HCT116 (cell line): ENCODE measurements at regions not wholly inside any gene's neighbourhood (a gene's known extent, or its start where the extent isn't known, plus 50 kb on each side); places are given as distances from the start of the nearest gene placed in this dataset.
A peak's percentile ranks its signal among the peaks of the same experiment; 100 is the strongest.

Source experiments
- ATAC-seq: fragments of 200-7000 bp; cut with Tn5 transposase; 2 replicates; pipeline ENCODE4 v1.9.1; 2020; ENCODE audit warnings: mild to moderate bottlenecking, moderate library complexity
- BruUV-seq: library from RNA; stranded (reverse); fragments of 400-500 nt; replicated peaks from 2 replicates; lab custom pipeline; 2021; lab: Mats Ljungman, UMichigan
- CTCF ChIA-PET: fragments of 300-600 bp; sonication (Branson Sonifier 250); formaldehyde crosslinking; loops from one replicate; lab custom pipeline; 2021; ENCODE audit warnings: antibody characterized with exemption; lab: Charles Lee
- POLR2A ChIA-PET: fragments of 300-600, 350-600 bp; sonication (Branson Sonifier 250); formaldehyde crosslinking; loops from one replicate; lab custom pipeline; 2021; ENCODE audit warnings: antibody characterized with exemption; lab: Charles Lee
- RAD21 ChIA-PET, 2 experiments: fragments of 300-600 bp; sonication (Branson Sonifier 250); formaldehyde crosslinking; loops; one replicate each; lab custom pipeline; 2023; ENCODE audit warnings: low total read pairs in 2 of 2; ENCODE audit not compliant: uncharacterized antibody in 2 of 2, unreplicated experiment in 2 of 2, low non-redundant PET in 1 of 2; lab: Charles Lee
- DNase-seq: peaks from one replicate; pipeline ENCODE4 v3.0.0-alpha.2; 2010; ENCODE audit warnings: low read depth, low spot score
- H2AFZ ChIP-seq: fragments of 200-600 bp; shearing (Covaris generic), sonication (generic); 2 replicates; pipeline ENCODE4 v1.6.1; 2017; ENCODE audit warnings: low read depth, mixed run types, mixed read lengths, antibody characterized with exemption, low read length; ENCODE audit not compliant: poor library complexity, severe bottlenecking
- H3K27ac ChIP-seq: 2 replicates; pipeline ENCODE4 v1.5.1; 2012; ENCODE audit warnings: low read depth, low read length
- H3K27me3 ChIP-seq: fragments of 200-600 bp; sonication (generic); 2 replicates; pipeline ENCODE4 v1.6.1; 2016; ENCODE audit warnings: mixed run types, low read length, mixed read lengths; ENCODE audit not compliant: insufficient read depth
- H3K36me3 ChIP-seq, 2 experiments: fragments of 200-500 bp in 1 of 2; fragments of 200-600 bp in 1 of 2; sonication (Bioruptor generic) in 1 of 2; sonication (generic) in 1 of 2; 2 replicates each; pipeline versions ENCODE4 v1.5.1 to v1.6.1; 2014 to 2016; ENCODE audit warnings: low read length in 2 of 2, inconsistent platforms in 1 of 2, mixed read lengths in 1 of 2, mixed run types in 1 of 2; ENCODE audit not compliant: insufficient read depth in 2 of 2, control insufficient read depth in 1 of 2
- H3K4me1 ChIP-seq, 2 experiments: fragments of 200-600 bp in 1 of 2; sonication (generic) in 1 of 2; 2 replicates each; pipeline versions ENCODE4 v1.5.1 to v1.6.1; 2012 to 2017; ENCODE audit warnings: low read length in 2 of 2, inconsistent platforms in 1 of 2, mild to moderate bottlenecking in 1 of 2, mixed read lengths in 1 of 2, mixed run types in 1 of 2, moderate library complexity in 1 of 2; ENCODE audit not compliant: insufficient read depth in 2 of 2, control insufficient read depth in 1 of 2
- H3K4me2 ChIP-seq: fragments of 200-600 bp; sonication (generic); 2 replicates; pipeline ENCODE4 v1.6.1; 2017; ENCODE audit warnings: mixed run types, low read length, mixed read lengths
- H3K4me3 ChIP-seq, 2 experiments: fragments of 200-600 bp in 1 of 2; sonication (generic) in 1 of 2; replicated peaks in 1 of 2; 2 replicates each; pipeline ENCODE4 v1.5.1; 2011 to 2016; ENCODE audit warnings: low read length in 2 of 2, control low read depth in 1 of 2, low read depth in 1 of 2, mild to moderate bottlenecking in 1 of 2, mixed read lengths in 1 of 2, mixed run types in 1 of 2
- H3K79me2 ChIP-seq: fragments of 200-600 bp; sonication (generic); 2 replicates; pipeline ENCODE4 v1.6.1; 2017; ENCODE audit warnings: mild to moderate bottlenecking, mixed run types, low read length, moderate library complexity, mixed read lengths; ENCODE audit not compliant: insufficient read depth
- H3K9ac ChIP-seq: fragments of 200-600 bp; sonication (generic); 2 replicates; pipeline ENCODE4 v1.6.1; 2016; ENCODE audit warnings: low read length, mixed read lengths
- H3K9me2 ChIP-seq: fragments of 200-600 bp; sonication (generic), shearing (Covaris generic); 2 replicates; pipeline ENCODE4 v1.6.1; 2017; ENCODE audit warnings: mixed run types, mild to moderate bottlenecking, moderate library complexity; ENCODE audit not compliant: insufficient read depth
- H3K9me3 ChIP-seq, 2 experiments: fragments of 200-500 bp in 1 of 2; fragments of 200-600 bp in 1 of 2; sonication (Bioruptor generic) in 1 of 2; sonication (generic) in 1 of 2; 2 replicates each; pipeline ENCODE4 v1.6.1; 2014 to 2017; ENCODE audit warnings: low read length in 2 of 2, mixed read lengths in 2 of 2, inconsistent platforms in 1 of 2, low read depth in 1 of 2, mild to moderate bottlenecking in 1 of 2, mixed run types in 1 of 2, moderate library complexity in 1 of 2; ENCODE audit not compliant: control insufficient read depth in 1 of 2, insufficient read depth in 1 of 2
- H4K20me1 ChIP-seq: fragments of 200-600 bp; sonication (generic), shearing (Covaris generic); 2 replicates; pipeline ENCODE4 v1.6.1; 2017; ENCODE audit warnings: mixed run types, mild to moderate bottlenecking, moderate library complexity; ENCODE audit not compliant: insufficient read depth
- intact Hi-C: fragments of 100-400 bp; cut with micrococcal nuclease; formaldehyde crosslinking; loops from 2 replicates; pipeline ENCODE4 v1.10.0; 2022
- TF ChIP-seq, protein P1 (sequence below), 3 experiments: fragments of 200-600 bp in 1 of 3; sonication (generic) in 1 of 3; IDR thresholded peaks in 2 of 3; conservative IDR thresholded peaks in 1 of 3; 2 replicates each; pipeline ENCODE4 v1.5.1; 2012 to 2017; ENCODE audit warnings: low read depth in 2 of 3, low read length in 2 of 3, antibody characterized with exemption in 1 of 3, borderline replicate concordance in 1 of 3, control low read depth in 1 of 3, mild to moderate bottlenecking in 1 of 3, mixed read lengths in 1 of 3, mixed run types in 1 of 3, moderate library complexity in 1 of 3; ENCODE audit not compliant: insufficient read depth in 1 of 3
- TF ChIP-seq, protein P2 (sequence below): IDR thresholded peaks from 2 replicates; pipeline ENCODE4 v1.6.1; 2012; ENCODE audit warnings: low read depth

DNA sequence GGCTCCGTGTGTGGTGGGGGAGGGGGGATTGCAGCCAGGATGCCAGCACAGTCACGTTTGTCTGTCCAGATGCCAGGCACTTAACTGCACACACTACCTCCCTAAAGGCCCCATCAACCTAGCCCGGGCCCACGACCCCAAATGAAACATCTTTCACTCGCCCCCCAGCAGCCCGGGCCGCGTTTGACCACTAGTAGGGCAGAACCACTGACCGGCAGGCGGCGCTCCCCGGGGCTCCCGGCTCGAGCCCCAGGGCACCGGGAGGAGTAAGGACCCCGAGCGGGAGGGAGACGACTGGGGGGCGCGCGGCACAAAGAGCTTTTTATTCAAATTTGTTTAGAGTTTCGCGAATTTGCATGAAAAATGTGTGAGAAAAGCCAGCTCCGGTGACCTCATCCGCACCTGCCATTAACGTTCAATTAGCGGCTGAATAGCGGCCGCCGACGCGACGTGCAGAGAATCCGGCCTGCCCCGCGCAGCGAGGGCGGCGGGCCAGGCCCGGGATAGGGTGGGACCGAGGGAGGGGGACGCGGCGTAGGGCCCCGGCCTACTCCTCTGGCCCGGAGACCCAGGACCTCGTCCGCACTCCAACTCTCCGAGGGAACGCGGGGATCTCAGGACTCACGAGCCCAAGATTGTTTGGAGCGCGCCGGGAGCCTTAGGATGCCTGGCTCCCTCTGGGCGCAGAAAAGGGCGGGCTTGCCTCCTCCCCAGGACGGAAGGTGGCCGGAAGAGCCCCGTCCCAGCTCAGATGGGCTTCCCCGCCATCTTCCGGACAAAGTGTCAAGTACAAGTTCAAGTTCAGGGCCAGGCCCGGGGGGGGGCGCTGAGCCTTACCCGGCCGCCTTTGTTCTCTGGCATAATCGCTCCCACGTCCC lies 64.9 kb upstream of the POLG start:
- Histone ChIP-seq H3K9me3 (no peaks in the 10 kb centered on the region), H3K27ac (no peak overlapping the region), H3K4me1 (0 out of 4 replicates have a peak, but pooled peaks cover 0 to 5% of the 10 kb centered on the region in 2 experiments), H3K27me3 (no peaks in the 10 kb centered on the region), H4K20me1 (no peaks in the 10 kb centered on the region), H3K4me3 (no peak overlapping the region), H3K9ac (no peak overlapping the region), H3K4me2 (peak overlapping the region; percentile 47), H3K79me2 (no peaks in the 10 kb centered on the region), H3K9me2 (no peaks in the 10 kb centered on the region), H2AFZ (no peak overlapping the region), H3K36me3 (no peaks in the 10 kb centered on the region)
- BruUV-seq = no TSS peak
- CTCF ChIA-PET = no interaction called here
- ATAC-seq (peak; percentile 64), DNase-seq (no peak)
- POLR2A ChIA-PET = no interaction called here
- TF ChIP-seq, protein P1, sequence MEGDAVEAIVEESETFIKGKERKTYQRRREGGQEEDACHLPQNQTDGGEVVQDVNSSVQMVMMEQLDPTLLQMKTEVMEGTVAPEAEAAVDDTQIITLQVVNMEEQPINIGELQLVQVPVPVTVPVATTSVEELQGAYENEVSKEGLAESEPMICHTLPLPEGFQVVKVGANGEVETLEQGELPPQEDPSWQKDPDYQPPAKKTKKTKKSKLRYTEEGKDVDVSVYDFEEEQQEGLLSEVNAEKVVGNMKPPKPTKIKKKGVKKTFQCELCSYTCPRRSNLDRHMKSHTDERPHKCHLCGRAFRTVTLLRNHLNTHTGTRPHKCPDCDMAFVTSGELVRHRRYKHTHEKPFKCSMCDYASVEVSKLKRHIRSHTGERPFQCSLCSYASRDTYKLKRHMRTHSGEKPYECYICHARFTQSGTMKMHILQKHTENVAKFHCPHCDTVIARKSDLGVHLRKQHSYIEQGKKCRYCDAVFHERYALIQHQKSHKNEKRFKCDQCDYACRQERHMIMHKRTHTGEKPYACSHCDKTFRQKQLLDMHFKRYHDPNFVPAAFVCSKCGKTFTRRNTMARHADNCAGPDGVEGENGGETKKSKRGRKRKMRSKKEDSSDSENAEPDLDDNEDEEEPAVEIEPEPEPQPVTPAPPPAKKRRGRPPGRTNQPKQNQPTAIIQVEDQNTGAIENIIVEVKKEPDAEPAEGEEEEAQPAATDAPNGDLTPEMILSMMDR (IDR thresholded peaks at IDR 0.05 in 2 of 3, conservative IDR thresholded peaks at IDR 0.05 in 1 of 3; ENCODE audit: borderline replicate concordance in 1 of 3, insufficient read depth in 1 of 3, low read depth in 2 of 3, low read length in 2 of 3) = peak in 2 of 3 experiments; percentile 53 to 54; a peak in 4 of 6 replicates
- TF ChIP-seq, protein P2, sequence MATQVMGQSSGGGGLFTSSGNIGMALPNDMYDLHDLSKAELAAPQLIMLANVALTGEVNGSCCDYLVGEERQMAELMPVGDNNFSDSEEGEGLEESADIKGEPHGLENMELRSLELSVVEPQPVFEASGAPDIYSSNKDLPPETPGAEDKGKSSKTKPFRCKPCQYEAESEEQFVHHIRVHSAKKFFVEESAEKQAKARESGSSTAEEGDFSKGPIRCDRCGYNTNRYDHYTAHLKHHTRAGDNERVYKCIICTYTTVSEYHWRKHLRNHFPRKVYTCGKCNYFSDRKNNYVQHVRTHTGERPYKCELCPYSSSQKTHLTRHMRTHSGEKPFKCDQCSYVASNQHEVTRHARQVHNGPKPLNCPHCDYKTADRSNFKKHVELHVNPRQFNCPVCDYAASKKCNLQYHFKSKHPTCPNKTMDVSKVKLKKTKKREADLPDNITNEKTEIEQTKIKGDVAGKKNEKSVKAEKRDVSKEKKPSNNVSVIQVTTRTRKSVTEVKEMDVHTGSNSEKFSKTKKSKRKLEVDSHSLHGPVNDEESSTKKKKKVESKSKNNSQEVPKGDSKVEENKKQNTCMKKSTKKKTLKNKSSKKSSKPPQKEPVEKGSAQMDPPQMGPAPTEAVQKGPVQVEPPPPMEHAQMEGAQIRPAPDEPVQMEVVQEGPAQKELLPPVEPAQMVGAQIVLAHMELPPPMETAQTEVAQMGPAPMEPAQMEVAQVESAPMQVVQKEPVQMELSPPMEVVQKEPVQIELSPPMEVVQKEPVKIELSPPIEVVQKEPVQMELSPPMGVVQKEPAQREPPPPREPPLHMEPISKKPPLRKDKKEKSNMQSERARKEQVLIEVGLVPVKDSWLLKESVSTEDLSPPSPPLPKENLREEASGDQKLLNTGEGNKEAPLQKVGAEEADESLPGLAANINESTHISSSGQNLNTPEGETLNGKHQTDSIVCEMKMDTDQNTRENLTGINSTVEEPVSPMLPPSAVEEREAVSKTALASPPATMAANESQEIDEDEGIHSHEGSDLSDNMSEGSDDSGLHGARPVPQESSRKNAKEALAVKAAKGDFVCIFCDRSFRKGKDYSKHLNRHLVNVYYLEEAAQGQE = no peak
- intact Hi-C loops = no loop called here
- RAD21 ChIA-PET = no interaction called here
